Endometrium (tissue), 2 donors: ENCODE measurements at regions not wholly inside any gene's neighbourhood (a gene's known extent, or its start where the extent isn't known, plus 50 kb on each side); places are given as distances from the start of the nearest gene placed in this dataset.

Source experiments
- FAIRE-seq: peaks from 2 replicates; lab custom pipeline; 2012; peaks lifted over from hg19 to GRCh38; lab: Jason Lieb, UNC
- donor health status: control.
- donor health status: control.

- no peak for FAIRE-seq
Measured at GRCh38 chr20:7637184-7637583, 303.1 kb downstream of the HAO1 start.

GRCh38 chr20:7650086-7650879, 290.0 kb downstream of the HAO1 start:
- no peak for FAIRE-seq

GRCh38 chr20:7654231-7654630, 286.0 kb downstream of the HAO1 start:
- no peak for FAIRE-seq

GRCh38 chr20:7656687-7657467, 283.4 kb downstream of the HAO1 start:
- no peak for FAIRE-seq

GRCh38 chr20:7657569-7657968, 282.7 kb downstream of the HAO1 start:
- no peak for FAIRE-seq

GRCh38 chr20:7660165-7660564, 280.1 kb downstream of the HAO1 start:
- no peak for FAIRE-seq

GRCh38 chr20:7665376-7665775, 274.9 kb downstream of the HAO1 start:
- no peak for FAIRE-seq

- no peak for FAIRE-seq
Measured at GRCh38 chr20:7667194-7667593, 273.1 kb downstream of the HAO1 start.

- no peak for FAIRE-seq
Measured at GRCh38 chr20:7672571-7672970, 267.7 kb downstream of the HAO1 start.

GRCh38 chr20:7673841-7674240, 266.4 kb downstream of the HAO1 start:
- no peak for FAIRE-seq

- FAIRE-seq: no peak
Measured at GRCh38 chr20:7682916-7683315, 257.3 kb downstream of the HAO1 start.

GRCh38 chr20:7687065-7687464, 253.2 kb downstream of the HAO1 start:
- no peak for FAIRE-seq

- FAIRE-seq: no peak
Measured at GRCh38 chr20:7689151-7689550, 251.1 kb downstream of the HAO1 start.

GRCh38 chr20:7691647-7692269, 248.5 kb downstream of the HAO1 start:
- FAIRE-seq: peak; percentile 31

- no peak for FAIRE-seq
Measured at GRCh38 chr20:7692478-7692877, 247.8 kb downstream of the HAO1 start.

GRCh38 chr20:7693761-7694160, 246.5 kb downstream of the HAO1 start:
- FAIRE-seq: no peak

GRCh38 chr20:7695051-7695495, 245.2 kb downstream of the HAO1 start:
- peak; percentile 83 for FAIRE-seq

- FAIRE-seq: no peak
Measured at GRCh38 chr20:7695635-7696034, 244.6 kb downstream of the HAO1 start.

- FAIRE-seq: no peak
Measured at GRCh38 chr20:7696311-7696710, 243.9 kb downstream of the HAO1 start.

GRCh38 chr20:7702141-7702540, 238.1 kb downstream of the HAO1 start:
- FAIRE-seq: no peak

GRCh38 chr20:7703551-7703961, 236.7 kb downstream of the HAO1 start:
- FAIRE-seq: no peak

GRCh38 chr20:7703996-7704395, 236.3 kb downstream of the HAO1 start:
- FAIRE-seq: no peak

GRCh38 chr20:7708112-7708511, 232.1 kb downstream of the HAO1 start:
- no peak for FAIRE-seq
